HG03460 (cell line): ENCODE measurements at regions not wholly inside any gene's neighbourhood (a gene's known extent, or its start where the extent isn't known, plus 50 kb on each side); places are given as distances from the start of the nearest gene placed in this dataset.

ENCODE experiments used
- ATAC-seq: cut with Tn5 transposase; IDR thresholded peaks from one replicate; pipeline ENCODE4 v1.9.1; 2021; ENCODE audit not compliant: unreplicated experiment

DNA sequence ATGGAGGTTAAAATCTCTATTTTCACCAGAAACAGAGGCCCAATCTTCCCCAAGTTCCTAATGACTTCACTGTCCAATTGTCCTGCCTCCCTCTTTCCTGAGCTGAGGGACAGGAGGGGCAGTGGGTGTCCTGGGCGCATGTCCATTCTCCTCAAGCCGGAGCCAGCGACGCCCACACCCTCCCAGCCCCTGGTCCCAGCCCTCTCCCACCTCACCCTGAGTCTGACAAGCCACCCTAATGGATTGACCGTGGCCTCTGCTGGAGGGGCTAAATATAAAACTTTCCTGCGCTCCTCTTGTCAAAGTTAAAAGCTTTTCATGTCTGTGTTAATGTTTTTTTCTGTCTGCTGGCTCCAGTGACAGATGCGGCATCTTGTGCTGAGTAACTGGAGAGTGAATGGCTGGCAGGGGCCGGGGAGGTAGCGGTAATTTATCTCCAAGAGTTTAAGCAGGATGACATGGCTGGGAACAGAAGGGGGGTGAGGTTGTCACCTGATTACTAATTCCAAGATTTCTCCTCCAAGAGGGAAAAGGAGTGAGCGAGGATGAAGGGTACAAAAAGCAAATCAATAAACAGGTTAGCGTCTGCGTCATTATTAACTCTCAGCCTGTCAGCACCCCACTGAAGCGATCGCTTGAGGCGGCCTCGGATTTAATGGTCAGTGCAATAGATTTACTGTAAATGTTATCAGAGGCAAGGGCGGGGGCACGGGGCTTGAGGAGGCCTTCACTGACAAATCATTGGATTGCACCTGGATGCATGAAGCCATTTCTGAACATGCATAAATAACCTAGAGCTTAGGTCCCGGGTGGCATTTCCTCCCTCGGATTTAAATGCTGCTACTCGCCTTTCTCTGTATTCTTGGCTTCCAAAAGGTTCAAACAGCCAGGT lies 118.1 kb upstream of the MAFB start:
- no peak for ATAC-seq

DNA sequence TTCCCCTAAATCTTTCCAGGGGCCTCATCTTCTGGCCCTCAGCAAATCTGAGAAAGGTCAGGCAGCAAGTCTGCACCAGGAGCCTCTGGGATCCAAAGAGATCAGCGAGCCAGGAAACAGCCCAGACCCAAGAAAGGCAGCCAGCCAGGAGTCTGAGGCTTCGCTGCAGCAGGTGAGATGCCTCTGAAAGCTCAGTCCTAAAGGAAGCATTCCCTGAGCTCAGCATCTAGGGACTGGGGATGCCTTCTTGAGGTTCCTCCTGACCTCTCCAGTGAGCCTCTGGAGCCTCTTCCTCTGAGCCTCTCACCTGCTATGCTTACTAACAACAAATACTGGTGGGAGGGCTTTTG lies 118.8 kb upstream of the MAFB start:
- ATAC-seq, result no peak

DNA sequence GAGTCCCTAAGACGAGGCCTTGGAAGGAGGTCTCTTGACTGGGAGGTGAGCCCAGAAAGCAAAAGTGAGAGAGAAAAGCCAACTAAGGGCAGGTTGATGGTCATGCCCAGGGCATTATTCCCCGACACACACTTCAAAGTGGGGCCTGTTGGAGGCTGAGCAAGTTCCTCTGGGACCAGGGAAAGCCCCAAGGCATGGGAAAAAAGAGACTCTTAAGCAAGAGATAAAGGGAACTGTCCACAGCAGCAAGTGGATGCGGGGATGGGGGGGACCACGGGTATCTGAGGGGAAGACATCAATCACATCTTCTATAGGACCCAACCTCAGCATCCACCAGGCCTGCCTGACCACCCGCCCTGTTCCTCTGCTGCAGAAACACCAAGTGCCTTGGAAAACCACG lies 119.9 kb upstream of the MAFB start:
- ATAC-seq, result no peak

DNA sequence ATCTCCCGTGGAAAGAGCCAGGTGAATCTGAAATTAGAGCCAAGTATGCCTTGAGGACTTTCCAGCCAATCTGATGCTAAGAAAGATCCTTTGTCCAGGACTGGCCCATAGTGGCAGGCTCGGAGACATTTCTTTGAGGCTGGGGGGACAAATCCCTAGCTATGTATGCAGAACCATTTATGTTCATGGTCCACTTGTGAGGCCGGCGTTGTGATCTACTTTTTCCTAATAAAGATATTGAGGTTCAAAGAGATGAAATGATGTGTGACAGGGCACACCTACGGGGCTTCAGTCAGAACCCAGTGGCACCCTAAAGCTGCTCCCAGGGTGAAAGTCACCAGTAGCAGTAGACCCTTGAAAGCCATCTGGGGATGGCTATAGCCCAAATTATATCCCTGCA lies 120.3 kb upstream of the MAFB start:
- no peak for ATAC-seq

DNA sequence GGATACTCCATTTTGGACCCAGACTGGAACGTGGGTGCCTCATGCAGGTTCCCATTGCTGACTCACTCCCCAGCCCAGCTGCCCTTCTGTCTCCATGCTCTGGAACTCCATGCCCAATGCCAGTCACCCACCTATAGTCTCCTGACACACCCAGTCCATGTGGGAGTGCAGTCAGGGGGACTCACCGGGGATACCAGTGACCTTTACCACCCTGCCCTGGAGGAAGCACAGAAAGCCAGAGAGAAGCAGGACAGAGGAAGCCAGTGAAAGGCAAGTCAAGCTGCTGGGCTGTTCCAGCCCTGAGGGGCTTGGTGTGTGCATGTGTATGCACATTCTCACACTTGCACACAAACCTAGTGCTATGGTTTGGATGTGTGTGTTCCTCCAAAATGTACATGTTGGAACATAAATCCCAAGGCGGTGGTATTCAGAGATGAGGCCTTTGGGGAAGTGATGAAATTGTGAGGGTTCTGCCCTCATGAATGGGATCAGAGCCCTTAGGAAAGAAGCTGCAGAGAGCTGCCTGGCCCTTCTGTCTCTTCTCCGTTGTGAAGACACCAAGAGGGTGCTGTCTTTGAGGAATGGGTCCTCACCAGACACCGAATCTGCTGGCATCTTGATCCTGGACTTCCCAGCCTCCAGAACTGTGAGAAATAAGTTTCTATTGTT lies 121.4 kb upstream of the MAFB start:
- no peak for ATAC-seq

DNA sequence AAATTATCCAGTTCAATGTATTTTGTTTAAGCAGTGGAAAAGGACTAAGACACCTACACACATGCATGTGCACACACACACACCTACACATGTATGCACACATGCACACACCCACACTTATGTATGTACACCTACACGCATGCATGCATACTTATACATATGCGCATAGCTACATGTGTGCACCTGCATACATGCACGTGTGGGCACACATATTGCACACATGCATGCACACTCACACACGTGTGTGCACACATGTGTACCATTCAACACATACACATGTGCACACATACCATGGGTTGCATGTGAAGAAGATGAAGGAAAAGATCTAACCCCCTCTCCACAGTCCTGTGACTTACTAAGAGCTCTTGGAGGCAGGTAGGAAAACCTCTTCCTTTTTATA lies 122.0 kb upstream of the MAFB start:
- ATAC-seq, result no peak

DNA sequence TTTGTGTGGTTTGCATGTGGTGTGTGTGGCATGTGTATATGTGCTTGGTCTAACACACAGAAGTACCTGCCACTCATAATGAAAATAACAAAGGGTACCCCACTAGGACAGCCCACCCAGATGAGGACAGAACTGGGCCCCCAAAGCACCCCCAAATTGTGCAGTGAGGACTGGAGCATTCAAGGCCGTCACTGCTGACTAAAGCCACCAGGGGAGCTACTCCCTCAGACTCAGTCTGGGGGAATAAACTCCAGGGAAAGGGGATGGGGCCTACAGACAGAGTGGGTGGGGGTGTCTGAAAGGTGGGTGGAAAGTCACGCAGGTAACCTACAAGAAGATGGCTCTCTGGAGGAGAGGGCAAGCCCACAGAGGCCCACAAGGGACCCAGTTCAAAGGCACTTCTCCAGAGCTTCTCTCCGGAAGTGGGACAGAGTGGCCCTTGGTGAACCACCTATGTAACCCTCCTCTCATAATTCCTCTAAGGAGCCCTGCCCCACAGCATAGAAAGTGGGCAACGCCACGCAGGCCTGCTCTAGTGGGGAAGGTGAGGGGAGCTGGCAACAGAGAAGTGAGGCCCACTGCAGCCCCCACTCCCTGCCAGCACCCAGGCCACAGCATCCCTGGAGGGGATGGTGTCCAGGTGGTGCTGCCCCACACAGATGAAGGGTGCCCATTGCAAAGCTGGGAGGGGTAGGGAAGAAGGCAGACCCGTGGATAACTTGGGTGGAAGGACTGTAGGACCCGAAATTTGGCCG lies 122.8 kb upstream of the MAFB start:
- no peak for ATAC-seq

DNA sequence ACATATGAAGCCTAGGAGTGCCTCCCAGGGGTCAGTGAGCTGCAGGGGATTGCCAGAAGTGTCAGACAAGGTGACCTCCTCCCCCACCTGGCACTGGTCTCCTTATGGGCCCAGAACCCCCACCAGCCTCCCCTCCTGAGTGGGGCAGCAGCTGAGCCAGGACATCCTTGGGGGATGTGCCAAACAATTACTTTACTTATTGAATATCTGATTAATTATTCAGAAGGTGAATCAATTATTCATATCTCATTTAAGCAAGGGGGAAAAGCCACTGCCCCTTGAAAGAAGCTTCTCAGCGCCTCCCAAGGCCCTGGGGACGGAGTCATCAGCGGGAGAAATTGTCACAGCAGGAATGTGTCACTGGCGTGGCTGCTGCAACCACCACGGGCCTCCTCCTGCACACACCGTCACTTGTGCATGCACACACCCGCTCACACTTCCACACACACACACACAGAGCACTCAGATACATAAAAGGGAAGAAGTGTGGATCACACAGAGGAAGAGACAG lies 123.4 kb upstream of the MAFB start:
- no peak for ATAC-seq

DNA sequence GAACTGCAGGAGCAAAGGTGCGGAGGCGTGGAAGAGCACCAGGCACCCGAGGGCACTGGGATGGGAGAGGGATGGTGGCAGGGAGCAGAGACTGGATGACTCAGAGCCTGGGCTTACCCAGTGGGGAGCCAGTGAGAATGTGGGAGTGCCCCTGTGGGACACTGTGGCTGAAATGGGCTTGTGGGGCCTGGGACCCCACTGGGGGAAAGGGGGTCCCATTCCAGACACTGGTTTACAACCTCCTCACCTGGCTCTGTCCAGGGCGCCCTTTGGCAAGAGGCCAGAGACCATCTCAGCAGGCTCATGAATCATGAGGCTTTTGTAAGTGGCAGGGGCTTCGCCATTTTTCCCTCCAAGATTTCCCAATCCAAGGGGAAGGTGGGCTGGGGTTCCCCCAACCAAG lies 124.0 kb upstream of the MAFB start:
- ATAC-seq, result no peak

DNA sequence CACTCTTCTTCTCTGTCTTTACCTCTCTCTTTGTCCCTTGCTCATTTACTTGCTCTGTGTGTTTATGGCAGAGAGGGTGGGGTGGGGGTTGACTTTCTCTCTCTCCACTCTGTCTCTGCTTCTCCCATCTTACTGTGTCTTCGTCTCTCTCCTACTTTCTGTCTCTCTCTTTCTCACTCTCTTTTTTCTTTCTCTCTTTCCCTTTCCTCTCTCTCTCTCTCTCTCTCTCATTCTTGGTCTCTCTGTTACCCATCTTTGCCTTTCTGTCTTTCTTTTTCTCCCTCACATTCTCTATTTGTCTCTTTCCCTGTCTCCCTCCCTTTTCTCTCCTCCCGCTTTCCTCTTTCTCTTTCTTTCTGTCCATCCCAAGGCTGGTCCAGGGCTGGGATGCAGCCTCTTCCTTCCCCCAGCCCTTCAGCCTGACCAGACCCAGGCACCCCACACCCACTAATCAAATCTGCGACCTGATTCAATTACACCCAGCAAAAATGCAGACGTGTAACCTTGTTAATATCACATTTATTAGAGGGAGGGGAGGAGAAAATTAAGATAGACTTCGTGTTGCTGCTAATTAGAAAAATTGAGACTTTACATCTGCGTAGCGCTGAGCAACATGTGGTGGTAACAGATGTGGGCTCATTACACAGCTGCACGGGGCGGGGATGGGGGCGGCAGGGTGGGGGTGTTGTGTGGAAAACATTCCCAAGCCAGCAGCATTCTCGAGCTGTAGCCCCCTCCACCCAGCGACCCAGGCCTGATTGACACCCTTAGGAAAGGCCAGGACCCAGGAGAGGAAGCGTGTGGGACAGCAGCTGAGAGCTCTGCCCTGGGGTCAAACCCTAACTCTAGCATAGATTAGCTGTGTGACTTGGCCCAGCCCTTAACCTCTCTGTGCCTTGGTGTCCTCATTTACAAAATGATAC lies 124.9 kb upstream of the MAFB start:
- no peak for ATAC-seq

DNA sequence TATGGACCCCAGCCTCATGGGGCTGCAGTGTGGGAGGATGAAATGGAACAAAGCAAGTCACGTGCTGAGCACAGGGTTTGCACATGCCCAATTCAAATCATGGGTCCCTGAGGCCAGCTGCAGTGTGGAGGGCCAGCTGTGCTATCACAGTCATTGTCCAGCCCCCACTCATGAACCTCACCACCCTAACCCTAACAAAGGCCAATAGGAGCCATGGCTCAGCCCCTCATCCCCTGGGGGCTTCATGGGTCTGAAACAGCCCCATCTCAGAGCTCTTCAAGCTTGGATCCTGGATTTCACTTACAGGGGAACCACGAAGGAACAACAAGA lies 125.6 kb upstream of the MAFB start:
- ATAC-seq, result no peak

DNA sequence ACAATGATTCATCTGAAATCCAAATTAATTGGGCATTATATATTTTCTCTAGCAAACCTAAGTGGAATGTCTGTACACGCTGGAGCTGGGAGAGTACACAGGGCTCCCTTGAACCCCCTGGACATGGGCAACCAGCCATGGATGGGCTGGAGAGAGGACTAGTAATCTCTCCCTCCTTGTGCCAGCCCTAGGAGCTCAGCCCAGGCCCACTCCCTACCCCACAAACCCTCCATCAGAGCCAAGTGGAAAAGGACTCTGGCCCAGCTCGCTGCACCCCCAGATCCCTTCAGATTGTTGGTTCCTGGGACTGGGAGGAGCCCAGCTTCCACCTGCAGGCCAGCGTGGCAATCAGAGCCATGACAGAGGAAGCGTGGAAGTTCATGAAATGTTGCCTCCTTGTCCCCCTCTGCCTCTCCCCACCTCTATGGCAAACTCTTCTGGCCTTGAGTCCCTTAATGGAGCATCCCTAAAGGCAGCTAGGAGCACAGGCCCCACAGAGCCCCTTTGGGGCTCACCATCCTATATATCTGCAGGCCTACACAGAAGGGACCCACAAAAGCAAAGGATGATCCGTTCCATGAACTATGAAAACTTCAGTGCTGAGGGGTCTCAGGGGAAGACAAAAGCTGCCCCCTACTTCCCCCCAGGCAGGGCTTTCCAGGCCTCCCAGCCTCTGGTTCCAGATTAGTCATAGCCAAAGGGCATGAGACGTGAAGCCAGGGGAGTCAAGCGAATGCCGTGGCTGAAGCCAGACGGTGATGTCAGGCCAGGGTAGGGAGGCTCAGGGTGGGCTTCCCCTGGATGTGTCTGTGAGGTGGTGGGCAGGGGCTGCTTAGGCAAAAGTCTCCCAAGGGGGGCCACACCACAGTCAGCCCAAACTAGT lies 126.4 kb upstream of the MAFB start:
- no peak for ATAC-seq

DNA sequence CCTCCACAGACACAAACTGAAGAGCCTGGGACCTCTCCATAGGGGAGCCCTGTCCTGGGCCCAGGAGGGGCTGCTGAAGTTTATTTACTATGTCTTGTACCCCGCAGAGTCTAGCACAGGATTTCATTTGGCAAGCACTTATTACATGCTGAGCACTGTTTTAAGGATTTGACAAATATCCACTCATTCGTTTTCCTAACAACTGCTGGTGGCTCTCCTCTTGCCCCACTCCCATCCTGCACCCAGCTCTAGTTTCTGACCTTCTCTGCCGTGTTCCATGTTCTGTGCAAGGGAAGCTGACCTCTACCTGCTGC lies 127.0 kb upstream of the MAFB start:
- no peak for ATAC-seq

DNA sequence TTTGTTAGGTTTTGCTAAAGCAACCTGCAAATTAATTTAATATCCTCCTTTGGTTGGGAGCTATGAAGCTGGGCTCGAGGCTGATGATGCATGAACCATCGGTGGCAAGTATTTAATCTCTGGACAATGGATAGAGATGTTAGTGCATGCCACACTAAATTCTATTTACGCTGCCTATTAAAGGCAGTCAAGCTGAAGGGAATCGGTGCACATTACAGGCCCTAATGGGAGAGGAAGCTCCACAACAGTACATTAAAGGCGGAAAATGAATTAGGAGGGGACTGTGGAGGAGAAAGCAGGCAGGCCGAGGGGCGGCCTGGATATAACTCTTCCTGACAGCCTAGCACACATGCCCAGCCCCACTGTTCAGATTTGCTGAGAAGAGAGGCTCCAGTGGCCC lies 132.4 kb upstream of the MAFB start:
- ATAC-seq, result no peak

DNA sequence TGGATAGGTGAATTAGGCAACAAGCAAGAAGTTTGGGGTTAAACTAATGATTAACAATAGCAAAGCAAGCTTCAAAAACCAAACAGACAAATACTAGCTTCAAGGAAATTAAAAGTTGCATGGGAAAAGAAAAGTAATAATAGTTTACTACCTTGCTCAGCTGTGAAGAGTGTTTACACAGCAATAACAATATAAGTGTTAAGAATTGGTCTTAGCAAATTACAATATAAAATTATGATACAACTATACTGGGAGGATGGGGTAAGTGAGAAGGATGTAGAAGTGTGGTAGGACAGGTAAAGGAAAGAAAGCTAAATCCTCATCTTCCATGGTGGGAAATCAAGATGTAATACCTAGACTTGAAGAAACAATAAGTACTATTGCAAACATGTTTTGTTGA lies 137.7 kb upstream of the MAFB start:
- ATAC-seq, result no peak

DNA sequence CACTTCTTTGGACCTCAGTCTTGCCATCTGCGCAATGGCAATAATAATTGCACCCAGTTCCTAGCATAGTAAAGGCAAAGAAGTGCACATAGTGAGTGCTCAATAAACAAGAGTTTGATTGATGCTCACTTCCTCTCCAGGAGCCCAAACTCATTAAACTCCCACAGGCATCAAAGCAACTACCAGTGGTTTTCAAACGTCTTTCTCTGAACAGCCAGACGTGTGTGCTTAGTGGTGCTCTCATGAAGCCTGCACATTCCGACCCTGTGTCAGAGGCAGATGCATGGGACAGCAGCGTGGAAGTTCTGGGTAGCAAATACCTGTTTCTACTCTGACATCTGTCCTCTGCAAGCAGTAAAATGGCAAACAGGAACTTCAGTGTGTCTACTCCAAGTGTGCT lies 146.3 kb upstream of the MAFB start:
- ATAC-seq, result no peak

DNA sequence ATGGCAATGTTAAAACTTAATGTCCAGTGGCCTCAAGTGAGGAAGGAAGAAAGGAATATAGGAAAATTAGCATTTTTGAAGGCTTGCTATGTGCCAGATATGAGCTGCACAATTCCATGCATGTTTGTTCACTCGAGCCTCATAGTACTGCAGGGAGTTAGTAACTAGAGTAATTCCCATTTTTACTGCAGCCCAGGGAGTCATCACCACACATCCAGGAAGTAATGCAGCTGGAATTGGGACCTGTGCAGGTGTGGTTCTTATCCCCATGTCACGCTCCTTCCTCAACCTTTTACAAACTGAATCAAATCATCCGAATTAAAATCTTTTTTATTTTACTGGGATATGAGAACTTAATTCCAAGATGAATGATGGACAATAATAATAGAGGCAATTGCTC lies 149.5 kb upstream of the MAFB start:
- ATAC-seq, result no peak

DNA sequence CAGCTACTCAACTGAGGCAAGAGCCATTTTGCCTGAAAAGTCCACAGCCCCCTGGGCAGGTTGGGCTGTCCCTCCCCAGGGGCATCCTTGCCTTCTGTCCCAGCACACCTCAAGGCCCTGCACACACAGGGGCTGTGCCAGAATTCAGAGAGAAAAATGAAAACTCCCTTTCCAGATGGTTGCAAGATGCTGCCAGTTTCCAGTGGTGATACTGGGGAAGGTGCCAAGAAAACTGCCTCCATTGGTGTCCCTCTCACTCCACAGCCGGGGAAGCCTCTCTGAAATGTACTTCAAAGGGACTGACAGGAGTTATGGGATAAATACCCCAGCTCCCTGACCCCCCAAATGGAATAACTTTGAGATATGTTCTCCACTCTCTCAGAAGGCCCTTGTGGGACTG lies 154.2 kb upstream of the MAFB start:
- no peak for ATAC-seq

DNA sequence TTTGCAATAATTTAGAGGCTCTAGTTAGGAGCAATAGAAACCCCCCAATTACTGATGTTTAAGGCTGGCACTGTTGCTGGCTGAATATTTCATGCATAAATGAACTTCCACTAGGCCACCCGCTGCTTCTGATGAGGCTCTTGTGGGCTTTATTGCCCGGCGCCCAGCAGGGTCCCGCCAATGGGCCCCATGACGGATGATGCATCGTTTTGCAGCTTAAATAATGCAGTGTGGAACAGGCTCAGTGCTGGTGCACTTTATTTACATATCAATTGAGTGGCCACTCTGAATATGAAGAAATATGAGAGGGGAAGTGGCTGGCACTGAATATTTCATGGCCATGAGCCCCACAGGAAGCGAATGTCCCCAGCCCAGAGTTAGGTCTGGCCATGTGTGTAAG lies 155.3 kb upstream of the MAFB start:
- no peak for ATAC-seq

DNA sequence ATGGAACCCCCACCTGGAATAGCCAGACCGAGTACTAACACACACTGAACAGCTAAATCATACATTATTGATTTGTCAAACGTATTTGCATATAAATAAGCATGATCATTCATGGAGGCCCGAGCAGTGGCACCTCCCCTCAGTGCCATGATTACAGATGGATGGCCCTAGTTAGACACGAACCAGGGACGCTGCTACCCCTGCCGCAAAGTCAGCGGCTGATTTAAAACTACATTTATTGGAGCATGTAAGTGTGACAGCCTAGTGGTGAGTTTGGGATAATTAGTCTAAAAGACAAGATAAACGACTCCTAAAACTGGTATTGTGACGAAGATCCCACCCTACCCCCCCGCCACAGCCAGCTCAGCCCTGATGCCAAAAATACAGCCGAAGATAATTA lies 159.1 kb upstream of the MAFB start:
- ATAC-seq, result no peak
